Fibroblast of lung (primary cell): ENCODE measurements at regions not wholly inside any gene's neighbourhood (a gene's known extent, or its start where the extent isn't known, plus 50 kb on each side); places are given as distances from the start of the nearest gene placed in this dataset.

Experiments
- CTCF ChIP-seq, 2 donors: IDR thresholded peaks in 1 of 2; conservative IDR thresholded peaks in 1 of 2; 1 replicate in 1 of 2; 2 replicates in 1 of 2; pipeline ENCODE4 v1.5.1; 2011 to 2012; ENCODE audit warnings: low read length in 2 of 2, control low read depth in 1 of 2, inconsistent platforms in 1 of 2, low read depth in 1 of 2, mild to moderate bottlenecking in 1 of 2
- EZH2 ChIP-seq: IDR thresholded peaks from 2 replicates; pipeline ENCODE4 v1.5.1; 2012; ENCODE audit warnings: low read length, control low read depth, mild to moderate bottlenecking; ENCODE audit errors: missing control alignments

GRCh38 chr7:115526278-115526677 lies 504.3 kb downstream of the TFEC start:
- TF ChIP-seq CTCF (conservative IDR thresholded peaks at IDR 0.05 in 1 of 2, IDR thresholded peaks at IDR 0.05 in 1 of 2; ENCODE audit: low read depth in 1 of 2, low read length in 2 of 2) (no peak), EZH2 (no peak)
